ENCODE measurements at regions not wholly inside any gene's neighbourhood (a gene's known extent, or its start where the extent isn't known, plus 50 kb on each side); places are given as distances from the start of the nearest gene placed in this dataset.

GRCh38 chr3:30306896-30307295 is 299.5 kb upstream of the TGFBR2 start:
- 100% methylated on average over 2 of the region's 3 CpGs for WGBS (ENCODE audit: insufficient coverage)
- CTCF ChIA-PET, result no interaction called here
- no peak for DNase-seq

GRCh38 chr3:30307372-30307950 is 298.9 kb upstream of the TGFBR2 start:
- no peaks in the 10 kb centered on the region for H3K27me3 ChIP-seq (replicated peaks in 2 of 5; ENCODE audit: control insufficient read depth in 4 of 5, insufficient read depth in 5 of 5, low read length in 4 of 5)
- no peaks in the 10 kb centered on the region for H3K36me3 ChIP-seq (ENCODE audit: control insufficient read depth in 4 of 4, insufficient read depth in 4 of 4, low read length in 3 of 4)
- no peak overlapping the region for H3K27ac ChIP-seq (ENCODE audit: insufficient read depth in 1 of 2, low read depth in 1 of 2, low read length in 2 of 2, poor library complexity in 1 of 2, severe bottlenecking in 2 of 2)
- CTCF ChIA-PET, result no interaction called here
- no peak for DNase-seq
- H3K9me3 ChIP-seq (ENCODE audit: control extremely low read depth in 1 of 5, control insufficient read depth in 4 of 5, insufficient read depth in 2 of 5, low read depth in 1 of 5, low read length in 4 of 5), result peaks cover 0 to 4% (median 0%) of the 10 kb centered on the region in 5 experiments
- no peaks in the 10 kb centered on the region for H3K4me1 ChIP-seq (ENCODE audit: control extremely low read depth in 1 of 4, control insufficient read depth in 4 of 4, insufficient read depth in 4 of 4, low read length in 3 of 4)
- POLR2A ChIA-PET, result no interaction called here
- H3K4me3 ChIP-seq (ENCODE audit: control insufficient read depth in 1 of 7, extremely low read depth in 1 of 7, insufficient read depth in 4 of 7, low read depth in 2 of 7, low read length in 6 of 7), result no peak overlapping the region

More at GRCh38 chr3:30306896-30307295, 299.5 kb upstream of the TGFBR2 start:
- Histone ChIP-seq H3K36me3 (ENCODE audit: control insufficient read depth in 4 of 4, insufficient read depth in 4 of 4, low read length in 3 of 4) (no peaks in the 10 kb centered on the region), H3K27me3 (replicated peaks in 2 of 5; ENCODE audit: control insufficient read depth in 4 of 5, insufficient read depth in 5 of 5, low read length in 4 of 5) (no peaks in the 10 kb centered on the region), H3K27ac (ENCODE audit: insufficient read depth in 1 of 2, low read depth in 1 of 2, low read length in 2 of 2, poor library complexity in 1 of 2, severe bottlenecking in 2 of 2) (no peak overlapping the region), H3K4me1 (ENCODE audit: control extremely low read depth in 1 of 4, control insufficient read depth in 4 of 4, insufficient read depth in 4 of 4, low read length in 3 of 4) (no peaks in the 10 kb centered on the region), H3K9me3 (ENCODE audit: control extremely low read depth in 1 of 5, control insufficient read depth in 4 of 5, insufficient read depth in 2 of 5, low read depth in 1 of 5, low read length in 4 of 5) (peaks cover 0 to 4% (median 0%) of the 10 kb centered on the region in 5 experiments), H3K4me3 (ENCODE audit: control insufficient read depth in 1 of 7, extremely low read depth in 1 of 7, insufficient read depth in 4 of 7, low read depth in 2 of 7, low read length in 6 of 7) (no peak overlapping the region)
- POLR2A ChIA-PET, result no interaction called here

- no peaks in the 10 kb centered on the region for H3K27me3 ChIP-seq (replicated peaks in 2 of 5; ENCODE audit: control insufficient read depth in 4 of 5, insufficient read depth in 5 of 5, low read length in 4 of 5)
- no peak overlapping the region for H3K4me3 ChIP-seq (ENCODE audit: control insufficient read depth in 1 of 7, extremely low read depth in 1 of 7, insufficient read depth in 4 of 7, low read depth in 2 of 7, low read length in 6 of 7)
- WGBS (ENCODE audit: insufficient coverage), result 86% methylated on average over 1 of the region's 1 CpG
- H3K9me3 ChIP-seq (ENCODE audit: control extremely low read depth in 1 of 5, control insufficient read depth in 4 of 5, insufficient read depth in 2 of 5, low read depth in 1 of 5, low read length in 4 of 5), result peaks cover 0 to 4% (median 0%) of the 10 kb centered on the region in 5 experiments
- no peak overlapping the region for H3K27ac ChIP-seq (ENCODE audit: insufficient read depth in 1 of 2, low read depth in 1 of 2, low read length in 2 of 2, poor library complexity in 1 of 2, severe bottlenecking in 2 of 2)
- ChIA-PET CTCF (no interaction called here), POLR2A (no interaction called here)
- no peaks in the 10 kb centered on the region for H3K36me3 ChIP-seq (ENCODE audit: control insufficient read depth in 4 of 4, insufficient read depth in 4 of 4, low read length in 3 of 4)
- no peaks in the 10 kb centered on the region for H3K4me1 ChIP-seq (ENCODE audit: control extremely low read depth in 1 of 4, control insufficient read depth in 4 of 4, insufficient read depth in 4 of 4, low read length in 3 of 4)
- DNase-seq, result no peak
Observed at GRCh38 chr3:30308131-30308530, 298.3 kb upstream of the TGFBR2 start.

GRCh38 chr3:30309961-30310954 is 296.1 kb upstream of the TGFBR2 start:
- CTCF ChIA-PET, result interaction anchor here (1.5 kb wide), 1 partner anchor 9 kb away, joined by 5 read pairs; no protein-coding TSS in a partner anchor
- no peaks in the 10 kb centered on the region for H3K36me3 ChIP-seq (ENCODE audit: control insufficient read depth in 4 of 4, insufficient read depth in 4 of 4, low read length in 3 of 4)
- 100% methylated on average over 2 of the region's 2 CpGs for WGBS (ENCODE audit: insufficient coverage)
- H3K4me3 ChIP-seq (ENCODE audit: control insufficient read depth in 1 of 7, extremely low read depth in 1 of 7, insufficient read depth in 4 of 7, low read depth in 2 of 7, low read length in 6 of 7), result no peak overlapping the region
- H3K9me3 ChIP-seq (ENCODE audit: control extremely low read depth in 1 of 5, control insufficient read depth in 4 of 5, insufficient read depth in 2 of 5, low read depth in 1 of 5, low read length in 4 of 5), result peaks cover 0 to 2% (median 0%) of the 10 kb centered on the region in 5 experiments
- no peak for DNase-seq
- POLR2A ChIA-PET, result no interaction called here
- no peak overlapping the region for H3K27ac ChIP-seq (ENCODE audit: insufficient read depth in 1 of 2, low read depth in 1 of 2, low read length in 2 of 2, poor library complexity in 1 of 2, severe bottlenecking in 2 of 2)
- peaks cover 0 to 8% (median 2%) of the 10 kb centered on the region in 4 experiments for H3K4me1 ChIP-seq (ENCODE audit: control extremely low read depth in 1 of 4, control insufficient read depth in 4 of 4, insufficient read depth in 4 of 4, low read length in 3 of 4)
- no peaks in the 10 kb centered on the region for H3K27me3 ChIP-seq (replicated peaks in 2 of 5; ENCODE audit: control insufficient read depth in 4 of 5, insufficient read depth in 5 of 5, low read length in 4 of 5)

GRCh38 chr3:30311781-30312180 is 294.6 kb upstream of the TGFBR2 start:
- ChIA-PET CTCF (interaction anchor here (1.5 kb wide), 1 partner anchor 8 kb away, joined by 5 read pairs; no protein-coding TSS in a partner anchor), POLR2A (no interaction called here)
- Histone ChIP-seq H3K27me3 (replicated peaks in 2 of 5; ENCODE audit: control insufficient read depth in 4 of 5, insufficient read depth in 5 of 5, low read length in 4 of 5) (no peaks in the 10 kb centered on the region), H3K9me3 (ENCODE audit: control extremely low read depth in 1 of 5, control insufficient read depth in 4 of 5, insufficient read depth in 2 of 5, low read depth in 1 of 5, low read length in 4 of 5) (peaks cover 0 to 2% (median 0%) of the 10 kb centered on the region in 5 experiments), H3K36me3 (ENCODE audit: control insufficient read depth in 4 of 4, insufficient read depth in 4 of 4, low read length in 3 of 4) (no peaks in the 10 kb centered on the region), H3K27ac (ENCODE audit: insufficient read depth in 1 of 2, low read depth in 1 of 2, low read length in 2 of 2, poor library complexity in 1 of 2, severe bottlenecking in 2 of 2) (no peak overlapping the region), H3K4me1 (ENCODE audit: control extremely low read depth in 1 of 4, control insufficient read depth in 4 of 4, insufficient read depth in 4 of 4, low read length in 3 of 4) (peaks cover 0 to 8% (median 2%) of the 10 kb centered on the region in 4 experiments), H3K4me3 (ENCODE audit: control insufficient read depth in 1 of 7, extremely low read depth in 1 of 7, insufficient read depth in 4 of 7, low read depth in 2 of 7, low read length in 6 of 7) (no peak overlapping the region)
- WGBS (ENCODE audit: insufficient coverage), result 93% methylated on average over 2 of the region's 4 CpGs
- DNase-seq, result no peak

GRCh38 chr3:30313840-30314239 is 292.6 kb upstream of the TGFBR2 start:
- Histone ChIP-seq H3K27me3 (replicated peaks in 2 of 5; ENCODE audit: control insufficient read depth in 4 of 5, insufficient read depth in 5 of 5, low read length in 4 of 5) (no peaks in the 10 kb centered on the region), H3K4me1 (ENCODE audit: control extremely low read depth in 1 of 4, control insufficient read depth in 4 of 4, insufficient read depth in 4 of 4, low read length in 3 of 4) (peaks cover 0 to 8% (median 2%) of the 10 kb centered on the region in 4 experiments), H3K36me3 (ENCODE audit: control insufficient read depth in 4 of 4, insufficient read depth in 4 of 4, low read length in 3 of 4) (no peaks in the 10 kb centered on the region), H3K27ac (ENCODE audit: insufficient read depth in 1 of 2, low read depth in 1 of 2, low read length in 2 of 2, poor library complexity in 1 of 2, severe bottlenecking in 2 of 2) (no peak overlapping the region), H3K4me3 (ENCODE audit: control insufficient read depth in 1 of 7, extremely low read depth in 1 of 7, insufficient read depth in 4 of 7, low read depth in 2 of 7, low read length in 6 of 7) (no peak overlapping the region), H3K9me3 (ENCODE audit: control extremely low read depth in 1 of 5, control insufficient read depth in 4 of 5, insufficient read depth in 2 of 5, low read depth in 1 of 5, low read length in 4 of 5) (peaks cover 0 to 4% (median 0%) of the 10 kb centered on the region in 5 experiments)
- ChIA-PET CTCF (no interaction called here), POLR2A (no interaction called here)
- DNase-seq, result no peak
- 97% methylated on average over 2 of the region's 2 CpGs for WGBS (ENCODE audit: insufficient coverage)

Data from common myeloid progenitor, CD34-positive (primary cell).